Natural killer cell (primary cell): ENCODE measurements at regions not wholly inside any gene's neighbourhood (a gene's known extent, or its start where the extent isn't known, plus 50 kb on each side); places are given as distances from the start of the nearest gene placed in this dataset.

Experiments used
- ATAC-seq, 3 donors: fragments of 150-1000 bp in 2 of 3; fragments of 200-7000 bp in 1 of 3; cut with Tn5 transposase; 1 replicate in 1 of 3; 2 replicates in 2 of 3; pipeline ENCODE4 v1.10.0; 2021; ENCODE audit warnings: mild to moderate bottlenecking in 2 of 3, moderate library complexity in 2 of 3
- DNase-seq, 2 donors: peaks; one replicate each; pipeline versions ENCODE4 v3.0.0 to v3.0.0-alpha.2; 2013 to 2021; ENCODE audit warnings: mixed read lengths in 1 of 2
- H3K27ac ChIP-seq: one replicate; pipeline ENCODE4 v1.5.1; 2013; ENCODE audit warnings: mild to moderate bottlenecking, low read length
- H3K27me3 ChIP-seq: one replicate; pipeline ENCODE4 v1.6.1; 2013; ENCODE audit warnings: low read length; ENCODE audit not compliant: control insufficient read depth, insufficient read depth
- H3K36me3 ChIP-seq: one replicate; pipeline ENCODE4 v1.6.1; 2013; ENCODE audit warnings: low read length; ENCODE audit not compliant: control insufficient read depth, insufficient read depth
- H3K4me1 ChIP-seq: one replicate; pipeline ENCODE4 v1.6.1; 2013; ENCODE audit warnings: low read length; ENCODE audit not compliant: control insufficient read depth, insufficient read depth
- H3K4me3 ChIP-seq: one replicate; pipeline ENCODE4 v1.5.1; 2013; ENCODE audit warnings: low read length
- H3K9me3 ChIP-seq: one replicate; pipeline ENCODE4 v1.6.1; 2013; ENCODE audit warnings: low read length; ENCODE audit not compliant: control insufficient read depth, insufficient read depth
- H3K27ac Mint-ChIP-seq, 2 donors: one replicate each; pipeline ENCODE4 v1.8.0; 2022; ENCODE audit warnings: mild to moderate bottlenecking in 2 of 2, mixed read lengths in 2 of 2, moderate library complexity in 1 of 2
- H3K27me3 Mint-ChIP-seq, 2 donors: one replicate each; pipeline ENCODE4 v1.8.0; 2022; ENCODE audit warnings: low read depth in 2 of 2, mixed read lengths in 2 of 2
- H3K36me3 Mint-ChIP-seq: one replicate; pipeline ENCODE4 v1.8.0; 2022; ENCODE audit warnings: mixed read lengths
- H3K4me1 Mint-ChIP-seq, 2 donors: one replicate each; pipeline ENCODE4 v1.8.0; 2022; ENCODE audit warnings: mixed read lengths in 2 of 2
- H3K4me3 Mint-ChIP-seq: one replicate; pipeline ENCODE4 v1.8.0; 2022; ENCODE audit warnings: mild to moderate bottlenecking, moderate library complexity, mixed read lengths
- H3K9me3 Mint-ChIP-seq, 2 donors: one replicate each; pipeline ENCODE4 v1.8.0; 2022; ENCODE audit warnings: mixed read lengths in 2 of 2
- CTCF ChIP-seq: fragments of 200-600 bp; IDR thresholded peaks from one replicate; pipeline ENCODE4 v1.8.0; 2022; ENCODE audit warnings: antibody characterized with exemption
- WGBS: methylation state at CpG from one replicate; pipeline ENCODE4 v1.1.7; 2013; ENCODE audit warnings: missing lambda C conversion rate; ENCODE audit not compliant: insufficient coverage; 5-methylcytosine and 5-hydroxymethylcytosine counted together
- intact Hi-C: fragments of 100-400 bp; cut with micrococcal nuclease; formaldehyde crosslinking; loops from one replicate; pipeline ENCODE4 v1.14.2; 2022

GRCh38 chr6:62523630-62524029 lies 237.6 kb upstream of the KHDRBS2 start:
- Histone ChIP-seq H3K9me3 (peaks cover 3% of the 10 kb centered on the region), H3K4me3 (no peak overlapping the region), H3K36me3 (no peaks in the 10 kb centered on the region), H3K27ac (no peak overlapping the region), H3K27me3 (no peaks in the 10 kb centered on the region), H3K4me1 (no peaks in the 10 kb centered on the region)
- Mint-ChIP-seq H3K4me3 (no peak overlapping the region), H3K36me3 (no peaks in the 10 kb centered on the region), H3K9me3 (peaks cover 13 to 18% of the 10 kb centered on the region in 2 donors), H3K27me3 (no peaks in the 10 kb centered on the region), H3K4me1 (no peaks in the 10 kb centered on the region), H3K27ac (no peak overlapping the region)
- TF ChIP-seq CTCF, result no peak
- no peak for ATAC-seq
- 98% methylated on average over 2 of the region's 2 CpGs for WGBS
- no peak for DNase-seq
- intact Hi-C loops, result no loop called here

DNA sequence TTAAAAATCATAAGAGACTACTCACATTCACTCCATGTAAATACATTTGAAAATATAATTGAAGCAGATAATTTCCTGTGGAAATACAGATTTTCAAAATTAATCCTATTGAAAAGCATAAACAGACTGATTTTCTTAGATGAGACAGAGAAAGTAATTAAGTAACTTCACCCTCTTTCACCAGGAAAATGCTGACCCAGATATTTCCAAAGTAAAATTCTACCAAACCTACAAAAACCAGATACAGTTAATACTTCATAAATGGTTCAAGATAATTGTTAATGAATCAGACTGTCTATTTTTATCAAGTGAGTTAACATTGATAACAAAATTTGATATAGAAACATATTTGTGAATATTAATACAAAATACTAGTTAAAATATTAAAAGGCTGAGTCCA lies 233.5 kb upstream of the KHDRBS2 start:
- ATAC-seq (no peak), DNase-seq (no peak)
- H3K9me3 Mint-ChIP-seq, result peaks cover 13 to 18% of the 10 kb centered on the region in 2 donors
- H3K4me3 ChIP-seq, result no peak overlapping the region
- H3K27ac Mint-ChIP-seq, result no peak overlapping the region
- H3K4me1 Mint-ChIP-seq, result no peaks in the 10 kb centered on the region
- no peak overlapping the region for H3K4me3 Mint-ChIP-seq
- H3K27me3 Mint-ChIP-seq, result no peaks in the 10 kb centered on the region
- H3K27me3 ChIP-seq, result no peaks in the 10 kb centered on the region
- TF ChIP-seq CTCF, result no peak
- no peaks in the 10 kb centered on the region for H3K9me3 ChIP-seq
- intact Hi-C loops, result no loop called here
- no peak overlapping the region for H3K27ac ChIP-seq
- no peaks in the 10 kb centered on the region for H3K36me3 Mint-ChIP-seq
- no peaks in the 10 kb centered on the region for H3K36me3 ChIP-seq
- no peaks in the 10 kb centered on the region for H3K4me1 ChIP-seq

DNA sequence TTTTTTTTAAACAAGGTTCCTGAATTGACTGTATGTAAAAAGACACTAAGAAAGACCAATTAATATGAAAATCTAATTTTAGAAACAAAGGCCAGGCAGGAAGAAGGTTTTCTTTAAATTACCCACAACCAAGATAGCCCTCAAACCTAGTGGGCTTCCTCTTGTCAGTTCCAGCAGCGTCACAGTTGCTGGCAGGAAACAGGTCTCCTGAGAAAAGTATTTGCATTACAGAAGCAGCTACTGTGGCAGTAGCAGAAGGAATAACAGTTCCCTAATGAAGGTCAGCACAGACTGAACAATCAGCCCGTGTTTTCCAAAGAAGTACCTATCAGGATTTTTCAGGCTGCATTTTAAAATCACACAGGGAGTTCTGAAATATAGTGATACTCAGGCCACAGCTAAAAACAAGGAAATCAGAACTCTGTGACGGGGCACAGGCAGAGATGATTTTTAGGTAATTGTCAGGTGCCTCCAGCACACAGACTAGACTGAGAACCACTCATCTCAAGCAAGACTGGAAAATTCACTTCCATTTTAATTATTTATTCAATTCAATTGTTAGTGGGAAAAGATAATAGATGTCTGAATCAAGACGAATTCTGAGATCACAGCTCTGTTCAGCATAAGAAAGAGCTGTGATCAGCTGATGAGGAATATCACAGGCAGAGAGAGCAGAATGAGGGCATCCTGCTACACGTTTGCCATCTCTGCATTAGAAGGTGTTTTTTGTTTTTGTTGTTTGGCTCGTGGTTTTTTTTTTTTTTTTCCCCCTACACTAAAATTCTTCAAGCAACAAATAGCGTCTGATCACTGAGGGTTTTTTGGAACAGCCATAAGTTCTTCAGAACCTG lies 230.5 kb upstream of the KHDRBS2 start:
- Histone ChIP-seq H3K4me1 (no peaks in the 10 kb centered on the region), H3K4me3 (no peak overlapping the region), H3K9me3 (no peaks in the 10 kb centered on the region), H3K27ac (no peak overlapping the region), H3K36me3 (no peaks in the 10 kb centered on the region), H3K27me3 (no peaks in the 10 kb centered on the region)
- 28% methylated on average over 5 of the region's 7 CpGs for WGBS
- intact Hi-C loops, result no loop called here
- H3K36me3 Mint-ChIP-seq, result no peaks in the 10 kb centered on the region
- DNase-seq (no peak), ATAC-seq (no peak)
- H3K27ac Mint-ChIP-seq, result no peak overlapping the region
- H3K4me1 Mint-ChIP-seq, result no peaks in the 10 kb centered on the region
- H3K4me3 Mint-ChIP-seq, result no peak overlapping the region
- H3K9me3 Mint-ChIP-seq, result peaks cover 10% of the 10 kb centered on the region in 2 donors
- no peaks in the 10 kb centered on the region for H3K27me3 Mint-ChIP-seq
- no peak for TF ChIP-seq CTCF
